GM13976 (cell line): ENCODE measurements at regions not wholly inside any gene's neighbourhood (a gene's known extent, or its start where the extent isn't known, plus 50 kb on each side); places are given as distances from the start of the nearest gene placed in this dataset.

Experiments used
- DNase-seq: peaks from one replicate; pipeline ENCODE4 v3.0.0; 2012; ENCODE audit warnings: low spot score
- in situ Hi-C: fragments of 300-500 bp; cut with MboI; formaldehyde crosslinking; loops from one replicate; pipeline ENCODE4 v1.12.0; 2022; ENCODE audit warnings: low sequenced_read_pairs, mixed read lengths, inconsistent platforms; ENCODE audit not compliant: unreplicated experiment
- TF ChIP-seq, protein P1 (sequence below): IDR thresholded peaks from 2 replicates; pipeline ENCODE4 v1.5.1; 2012; ENCODE audit warnings: borderline replicate concordance, mild to moderate bottlenecking; ENCODE audit not compliant: insufficient read depth; ENCODE audit errors: extremely low read depth, missing control alignments, control extremely low read depth

- TF ChIP-seq, protein P1, sequence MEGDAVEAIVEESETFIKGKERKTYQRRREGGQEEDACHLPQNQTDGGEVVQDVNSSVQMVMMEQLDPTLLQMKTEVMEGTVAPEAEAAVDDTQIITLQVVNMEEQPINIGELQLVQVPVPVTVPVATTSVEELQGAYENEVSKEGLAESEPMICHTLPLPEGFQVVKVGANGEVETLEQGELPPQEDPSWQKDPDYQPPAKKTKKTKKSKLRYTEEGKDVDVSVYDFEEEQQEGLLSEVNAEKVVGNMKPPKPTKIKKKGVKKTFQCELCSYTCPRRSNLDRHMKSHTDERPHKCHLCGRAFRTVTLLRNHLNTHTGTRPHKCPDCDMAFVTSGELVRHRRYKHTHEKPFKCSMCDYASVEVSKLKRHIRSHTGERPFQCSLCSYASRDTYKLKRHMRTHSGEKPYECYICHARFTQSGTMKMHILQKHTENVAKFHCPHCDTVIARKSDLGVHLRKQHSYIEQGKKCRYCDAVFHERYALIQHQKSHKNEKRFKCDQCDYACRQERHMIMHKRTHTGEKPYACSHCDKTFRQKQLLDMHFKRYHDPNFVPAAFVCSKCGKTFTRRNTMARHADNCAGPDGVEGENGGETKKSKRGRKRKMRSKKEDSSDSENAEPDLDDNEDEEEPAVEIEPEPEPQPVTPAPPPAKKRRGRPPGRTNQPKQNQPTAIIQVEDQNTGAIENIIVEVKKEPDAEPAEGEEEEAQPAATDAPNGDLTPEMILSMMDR, result no peak
- no peak for DNase-seq
- in situ Hi-C loops, result no loop called here
Observed at GRCh38 chr7:84507529-84507928, 312.9 kb upstream of the SEMA3A start.

GRCh38 chr7:84506151-84506550 lies 311.6 kb upstream of the SEMA3A start:
- in situ Hi-C loops, result no loop called here
- DNase-seq, result no peak

DNA sequence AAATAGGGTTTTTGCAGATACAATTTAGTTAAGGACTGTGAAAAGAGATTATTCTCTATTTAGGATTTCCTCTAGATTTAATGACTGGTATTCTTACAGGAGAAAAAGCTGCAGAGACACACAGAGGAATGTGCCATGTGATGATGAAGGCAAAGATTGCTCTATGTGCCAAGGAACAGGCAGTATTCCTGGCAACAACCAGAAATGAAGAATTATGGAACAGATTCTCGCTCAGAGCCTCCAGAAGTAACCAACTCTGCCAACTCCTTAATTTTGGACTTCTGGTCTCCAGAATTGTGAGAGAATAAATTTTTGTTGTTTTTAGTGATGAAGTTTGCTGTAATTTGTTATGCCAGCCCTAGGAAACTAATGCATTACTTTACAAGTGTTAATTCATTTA lies 307.6 kb upstream of the SEMA3A start:
- DNase-seq, result no peak
- in situ Hi-C loops, result no loop called here
- TF ChIP-seq, protein P1, result no peak

More at GRCh38 chr7:84506151-84506550, 311.6 kb upstream of the SEMA3A start:
- TF ChIP-seq, protein P1, result no peak

- TF ChIP-seq, protein P1, result no peak
- in situ Hi-C loops, result no loop called here
- no peak for DNase-seq
Observed at GRCh38 chr7:84497873-84498272, 303.3 kb upstream of the SEMA3A start.

- in situ Hi-C loops, result no loop called here
- TF ChIP-seq, protein P1, result no peak
- no peak for DNase-seq
Observed at GRCh38 chr7:84495128-84495527, 300.5 kb upstream of the SEMA3A start.

GRCh38 chr7:84492098-84493034 lies 297.8 kb upstream of the SEMA3A start:
- no peak for DNase-seq
- TF ChIP-seq, protein P1, result no peak
- in situ Hi-C loops, result no loop called here
